NB4 (cell line): ENCODE measurements at regions not wholly inside any gene's neighbourhood (a gene's known extent, or its start where the extent isn't known, plus 50 kb on each side); places are given as distances from the start of the nearest gene placed in this dataset.

Source experiments
- DNase-seq: peaks from one replicate; pipeline ENCODE4 v3.0.0; 2010; ENCODE audit warnings: low read depth
- H3K4me3 ChIP-seq: one replicate; pipeline ENCODE4 v1.5.1; 2011; ENCODE audit warnings: mild to moderate bottlenecking, low read depth, low read length, moderate library complexity
- CTCF ChIP-seq: IDR thresholded peaks from one replicate; pipeline ENCODE4 v1.5.1; 2012; ENCODE audit warnings: low read depth, low read length
- MAX ChIP-seq: IDR thresholded peaks from 2 replicates; pipeline ENCODE4 v1.6.1; 2011; ENCODE audit warnings: low read depth, low read length
- MYC ChIP-seq: IDR thresholded peaks from 2 replicates; pipeline ENCODE4 v1.6.1; 2011; ENCODE audit warnings: low read depth, low read length
- POLR2A ChIP-seq: IDR thresholded peaks from 2 replicates; pipeline ENCODE4 v1.6.1; 2011; ENCODE audit warnings: mild to moderate bottlenecking; ENCODE audit not compliant: insufficient read length; ENCODE audit errors: extremely low read depth

GRCh38 chr2:147487286-147487977 lies 357.4 kb upstream of the ACVR2A start:
- TF ChIP-seq POLR2A (no peak), MAX (no peak)
- no peak for DNase-seq
- H3K4me3 ChIP-seq, result no peak overlapping the region

- H3K4me3 ChIP-seq, result no peak overlapping the region
- TF ChIP-seq MYC, result no peak
- no peak for TF ChIP-seq CTCF
- TF ChIP-seq MAX, result no peak
- TF ChIP-seq POLR2A, result no peak
- no peak for DNase-seq
Observed at GRCh38 chr2:147485210-147485851, 359.5 kb upstream of the ACVR2A start.

- H3K4me3 ChIP-seq, result no peak overlapping the region
Observed at GRCh38 chr2:147483911-147484310, 360.9 kb upstream of the ACVR2A start.

GRCh38 chr2:147482916-147483669 lies 361.7 kb upstream of the ACVR2A start:
- H3K4me3 ChIP-seq, result no peak overlapping the region
- no peak for DNase-seq
- no peak for TF ChIP-seq POLR2A
- TF ChIP-seq MAX, result no peak
- TF ChIP-seq CTCF, result no peak
- no peak for TF ChIP-seq MYC

More at GRCh38 chr2:147483911-147484310, 360.9 kb upstream of the ACVR2A start:
- no peak for DNase-seq
- TF ChIP-seq MYC (no peak), POLR2A (no peak), CTCF (no peak), MAX (no peak)

GRCh38 chr2:147482111-147482895 lies 362.5 kb upstream of the ACVR2A start:
- H3K4me3 ChIP-seq, result no peak overlapping the region
- DNase-seq, result peak; percentile 4
- TF ChIP-seq CTCF (no peak), POLR2A (no peak), MYC (no peak), MAX (no peak)

- no peak for TF ChIP-seq CTCF
- TF ChIP-seq POLR2A, result no peak
- no peak for TF ChIP-seq MYC
- no peak for TF ChIP-seq MAX
- DNase-seq, result no peak
Observed at GRCh38 chr2:147479358-147479757, 365.5 kb upstream of the ACVR2A start.

More at GRCh38 chr2:147479358-147479757, 365.5 kb upstream of the ACVR2A start:
- no peak overlapping the region for H3K4me3 ChIP-seq
